Mesenchymal stem cell (in vitro differentiated cells and primary cell): ENCODE measurements at regions not wholly inside any gene's neighbourhood (a gene's known extent, or its start where the extent isn't known, plus 50 kb on each side); places are given as distances from the start of the nearest gene placed in this dataset.
"Not testable (repeated sequence)": the region's sequence is repeated elsewhere in the genome, so short reads cannot be mapped to it uniquely, and the experiment has no call there.

Experiments used
- DNase-seq: peaks from one replicate; pipeline ENCODE4 v3.0.0-alpha.2; 2013
- H2AFZ ChIP-seq: one replicate; pipeline ENCODE4 v1.6.1; 2013; ENCODE audit warnings: low read depth, mild to moderate bottlenecking, control low read depth, inconsistent platforms, low read length, moderate library complexity
- H2AK5ac ChIP-seq: 2 replicates; pipeline ENCODE4 v1.6.1; 2013; ENCODE audit warnings: low read length, moderate library complexity, mild to moderate bottlenecking, inconsistent platforms; ENCODE audit not compliant: severe bottlenecking
- H2BK120ac ChIP-seq: one replicate; pipeline ENCODE4 v1.6.1; 2013; ENCODE audit warnings: low read depth, mild to moderate bottlenecking, inconsistent platforms, low read length, moderate library complexity
- H2BK12ac ChIP-seq, 2 experiments: one replicate each; pipeline ENCODE4 v1.6.1; 2013; ENCODE audit warnings: inconsistent platforms in 2 of 2, low read length in 2 of 2, mild to moderate bottlenecking in 2 of 2, moderate library complexity in 2 of 2, control low read depth in 1 of 2
- H2BK15ac ChIP-seq: one replicate; pipeline ENCODE4 v1.6.1; 2013; ENCODE audit warnings: mild to moderate bottlenecking, low read depth, inconsistent platforms; ENCODE audit not compliant: poor library complexity, severe bottlenecking
- H2BK5ac ChIP-seq: 2 replicates; pipeline ENCODE4 v1.6.1; 2013; ENCODE audit warnings: low read depth, mild to moderate bottlenecking, low read length, control low read depth, inconsistent platforms; ENCODE audit not compliant: poor library complexity, severe bottlenecking
- H3K14ac ChIP-seq, 2 experiments: one replicate each; pipeline ENCODE4 v1.6.1; 2013; ENCODE audit warnings: inconsistent platforms in 2 of 2, low read length in 2 of 2, control low read depth in 1 of 2, mild to moderate bottlenecking in 1 of 2, moderate library complexity in 1 of 2
- H3K18ac ChIP-seq, 2 experiments: one replicate each; pipeline ENCODE4 v1.6.1; 2013; ENCODE audit warnings: inconsistent platforms in 2 of 2, low read length in 2 of 2, control low read depth in 1 of 2, low read depth in 1 of 2, mild to moderate bottlenecking in 1 of 2
- H3K23ac ChIP-seq, 2 experiments: one replicate each; pipeline ENCODE4 v1.6.1; 2013; ENCODE audit warnings: inconsistent platforms in 2 of 2, low read length in 2 of 2, mild to moderate bottlenecking in 2 of 2, moderate library complexity in 2 of 2, control low read depth in 1 of 2
- H3K27ac ChIP-seq: 2 replicates; pipeline ENCODE4 v1.5.1; 2013; ENCODE audit warnings: mild to moderate bottlenecking, moderate library complexity, low read length, control low read depth, inconsistent platforms; ENCODE audit not compliant: poor library complexity, severe bottlenecking
- H3K27me3 ChIP-seq, 2 experiments: 2 replicates each; pipeline versions ENCODE4 v1.6.1 to v1.7.0; 2013; ENCODE audit warnings: low read length in 2 of 2, mild to moderate bottlenecking in 2 of 2, moderate library complexity in 2 of 2, control low read depth in 1 of 2, inconsistent platforms in 1 of 2; ENCODE audit not compliant: control insufficient read depth in 1 of 2, insufficient read depth in 1 of 2
- H3K36me3 ChIP-seq, 2 experiments: 2 replicates each; pipeline versions ENCODE4 v1.6.1 to v1.7.0; 2013; ENCODE audit warnings: low read length in 2 of 2, control low read depth in 1 of 2, inconsistent platforms in 1 of 2, low read depth in 1 of 2, mild to moderate bottlenecking in 1 of 2; ENCODE audit not compliant: insufficient read depth in 2 of 2, control insufficient read depth in 1 of 2
- H3K4ac ChIP-seq, 2 experiments: one replicate each; pipeline ENCODE4 v1.6.1; 2013; ENCODE audit warnings: inconsistent platforms in 2 of 2, low read length in 2 of 2, mild to moderate bottlenecking in 2 of 2, moderate library complexity in 2 of 2, control low read depth in 1 of 2, low read depth in 1 of 2
- H3K4me1 ChIP-seq: 2 replicates; pipeline ENCODE4 v1.6.1; 2013; ENCODE audit warnings: low read depth, low read length, control low read depth; ENCODE audit not compliant: control insufficient read depth, insufficient read depth
- H3K4me2 ChIP-seq: 2 replicates; pipeline ENCODE4 v1.6.1; 2013; ENCODE audit warnings: low read length, mild to moderate bottlenecking, inconsistent platforms; ENCODE audit not compliant: poor library complexity, severe bottlenecking
- H3K4me3 ChIP-seq, 2 experiments: 2 replicates each; pipeline versions ENCODE4 v1.5.1 to v1.7.0; 2013; ENCODE audit warnings: low read length in 2 of 2, mild to moderate bottlenecking in 2 of 2, control low read depth in 1 of 2, low read depth in 1 of 2; ENCODE audit not compliant: insufficient read depth in 1 of 2
- H3K79me1 ChIP-seq: replicated peaks from 2 replicates; pipeline ENCODE4 v1.6.1; 2013; ENCODE audit warnings: mild to moderate bottlenecking, control low read depth, low read length, inconsistent platforms; ENCODE audit not compliant: poor library complexity, severe bottlenecking
- H3K9ac ChIP-seq: 2 replicates; pipeline ENCODE4 v1.7.0; 2013; ENCODE audit warnings: mild to moderate bottlenecking, low read length, moderate library complexity
- H3K9me3 ChIP-seq: 2 replicates; pipeline ENCODE4 v1.7.0; 2013; ENCODE audit warnings: mild to moderate bottlenecking, low read length; ENCODE audit not compliant: control insufficient read depth
- H4K8ac ChIP-seq: one replicate; pipeline ENCODE4 v1.6.1; 2013; ENCODE audit warnings: inconsistent platforms, mild to moderate bottlenecking, low read length, moderate library complexity
- H4K91ac ChIP-seq: one replicate; pipeline ENCODE4 v1.6.1; 2013; ENCODE audit warnings: mild to moderate bottlenecking, low read length, inconsistent platforms
- WGBS: methylation state at CpG from one replicate; pipeline ENCODE4 v1.1.7; 2013; ENCODE audit warnings: mixed read lengths; 5-methylcytosine and 5-hydroxymethylcytosine counted together

- Histone ChIP-seq H3K9me3 (no peaks in the 10 kb centered on the region), H3K4me3 (no peak overlapping the region), H2BK120ac (no peak overlapping the region), H4K91ac (no peak overlapping the region), H3K79me1 (no peaks in the 10 kb centered on the region), H2AFZ (no peak overlapping the region), H3K36me3 (no peaks in the 10 kb centered on the region), H3K27me3 (no peaks in the 10 kb centered on the region), H3K4ac (no peak overlapping the region), H4K8ac (no peak overlapping the region), H3K14ac (no peak overlapping the region), H3K18ac (no peak overlapping the region), H2BK5ac (no peak overlapping the region), H2AK5ac (no peak overlapping the region), H3K9ac (no peak overlapping the region), H3K4me2 (no peak overlapping the region), H3K27ac (no peak overlapping the region), H2BK12ac (no peak overlapping the region), H2BK15ac (no peak overlapping the region), H3K23ac (no peak overlapping the region), H3K4me1 (no peaks in the 10 kb centered on the region)
- DNase-seq = no peak
- WGBS = 79% methylated on average over 6 of the region's 6 CpGs
These were observed 186.6 kb downstream of the NKX6-1 start for GRCh38 chr4:84312426-84313012.

- no peaks in the 10 kb centered on the region for H3K36me3 ChIP-seq
- H3K9me3 ChIP-seq = no peaks in the 10 kb centered on the region
- no peak overlapping the region for H3K14ac ChIP-seq
- H4K8ac ChIP-seq = no peak overlapping the region
- no peak overlapping the region for H2BK15ac ChIP-seq
- no peaks in the 10 kb centered on the region for H3K27me3 ChIP-seq
- H3K18ac ChIP-seq = no peak overlapping the region
- no peak overlapping the region for H3K4me3 ChIP-seq
- 85% methylated on average over 3 of the region's 3 CpGs for WGBS
- no peak overlapping the region for H2BK120ac ChIP-seq
- no peak for DNase-seq
- no peak overlapping the region for H2AK5ac ChIP-seq
- no peaks in the 10 kb centered on the region for H3K79me1 ChIP-seq
- no peak overlapping the region for H3K4ac ChIP-seq
- no peak overlapping the region for H2AFZ ChIP-seq
- H3K4me1 ChIP-seq = no peaks in the 10 kb centered on the region
- no peak overlapping the region for H2BK12ac ChIP-seq
- H3K4me2 ChIP-seq = no peak overlapping the region
- no peak overlapping the region for H3K23ac ChIP-seq
- no peak overlapping the region for H3K9ac ChIP-seq
- H2BK5ac ChIP-seq = no peak overlapping the region
- no peak overlapping the region for H4K91ac ChIP-seq
- H3K27ac ChIP-seq = no peak overlapping the region
These were observed 189.9 kb downstream of the NKX6-1 start for GRCh38 chr4:84309191-84309590.

GRCh38 chr4:84298719-84299254 lies 200.3 kb downstream of the NKX6-1 start:
- not testable (repeated sequence) for H3K4me2 ChIP-seq, H3K4me3 ChIP-seq, H3K18ac ChIP-seq, H2AK5ac ChIP-seq, H4K8ac ChIP-seq, H3K27me3 ChIP-seq, DNase-seq, H2BK120ac ChIP-seq, H3K23ac ChIP-seq, H3K79me1 ChIP-seq, H3K9me3 ChIP-seq, H3K4me1 ChIP-seq, H3K4ac ChIP-seq, H3K27ac ChIP-seq, H2BK15ac ChIP-seq, H3K9ac ChIP-seq, H4K91ac ChIP-seq, H3K14ac ChIP-seq, H3K36me3 ChIP-seq, H2BK12ac ChIP-seq, H2BK5ac ChIP-seq, H2AFZ ChIP-seq
- 85% methylated on average over 21 of the region's 27 CpGs for WGBS

- Histone ChIP-seq H3K14ac (no peak overlapping the region), H4K8ac (no peak overlapping the region), H3K4ac (no peak overlapping the region), H4K91ac (no peak overlapping the region), H3K23ac (no peak overlapping the region), H3K79me1 (no peaks in the 10 kb centered on the region), H3K27ac (no peak overlapping the region), H2BK5ac (no peak overlapping the region), H3K9ac (no peak overlapping the region), H2BK12ac (no peak overlapping the region), H3K4me2 (no peak overlapping the region), H2BK15ac (no peak overlapping the region), H2AFZ (no peak overlapping the region), H2BK120ac (no peak overlapping the region), H3K9me3 (peaks cover 4% of the 10 kb centered on the region), H3K18ac (no peak overlapping the region), H3K4me1 (no peaks in the 10 kb centered on the region), H3K36me3 (no peaks in the 10 kb centered on the region), H3K27me3 (no peaks in the 10 kb centered on the region), H3K4me3 (no peak overlapping the region), H2AK5ac (no peak overlapping the region)
- DNase-seq = no peak
- WGBS = 70% methylated on average over 2 of the region's 2 CpGs
These were observed 200.9 kb downstream of the NKX6-1 start for GRCh38 chr4:84298023-84298718.
